ENCODE measurements at regions not wholly inside any gene's neighbourhood (a gene's known extent, or its start where the extent isn't known, plus 50 kb on each side); places are given as distances from the start of the nearest gene placed in this dataset.

DNA sequence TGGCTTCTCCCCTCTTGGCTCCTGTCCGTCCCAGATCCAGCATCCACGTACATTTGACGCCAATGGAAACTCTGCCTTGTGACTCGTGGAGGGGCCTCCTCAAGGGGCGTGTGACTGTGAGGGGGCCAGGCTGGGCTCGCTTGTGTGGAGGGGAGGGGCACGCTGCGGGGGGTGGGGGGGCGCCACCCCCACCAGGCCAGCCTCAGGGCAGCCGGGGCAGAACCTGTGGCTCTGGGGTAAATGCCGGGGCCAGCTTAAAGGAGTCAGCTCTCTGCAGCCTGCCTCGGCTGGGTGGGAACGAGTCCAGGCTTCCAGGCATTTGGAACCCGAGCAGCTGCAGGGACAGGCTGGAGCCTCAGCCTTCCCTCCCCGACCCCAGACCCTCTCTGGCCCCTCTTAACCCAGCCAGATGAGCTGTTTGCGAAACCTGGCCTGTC, 94.1 kb downstream of the SIK1 start:
- DNase-seq (ENCODE audit: low read depth in 2 of 2) = no peak

DNA sequence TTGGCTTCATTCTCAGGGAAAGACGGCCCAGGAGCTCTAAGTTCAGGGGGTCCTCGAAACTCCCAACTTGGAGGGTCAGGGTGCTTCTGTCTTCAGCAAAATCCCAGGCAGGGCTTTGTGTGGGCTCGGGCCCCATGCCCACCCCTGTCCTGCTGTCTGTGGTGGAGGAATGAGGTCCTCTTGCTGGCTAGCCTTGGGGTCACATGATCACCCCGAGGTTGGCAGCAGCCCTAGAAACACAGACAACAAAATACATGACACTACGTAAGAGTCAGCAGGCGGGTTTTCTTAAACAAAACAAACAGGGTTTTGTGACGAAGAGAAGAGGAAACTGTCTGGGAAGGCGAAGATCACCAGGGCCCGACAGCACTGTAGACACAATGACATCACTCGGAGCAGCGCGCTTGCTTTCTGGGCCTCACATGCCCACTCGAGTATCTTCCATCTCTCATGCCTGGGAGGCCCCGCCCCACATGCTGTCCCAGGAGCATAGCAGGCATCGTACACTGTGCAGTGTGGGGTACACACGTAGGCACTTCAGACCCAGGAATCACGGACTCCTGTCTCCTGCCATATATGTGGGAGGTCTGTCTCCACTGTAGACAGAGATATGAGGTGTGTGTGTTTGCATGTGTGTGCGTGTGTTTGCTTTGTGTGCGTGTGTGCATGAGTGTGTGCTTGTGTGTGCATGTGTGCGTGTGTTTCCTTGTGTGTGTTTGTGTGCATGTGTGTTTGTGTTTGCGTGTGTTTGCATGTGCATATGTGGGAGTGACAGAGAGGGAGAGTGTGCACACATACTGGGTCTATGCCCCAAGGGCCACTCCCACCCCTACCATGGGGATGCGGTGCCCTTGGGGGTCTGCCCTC, 94.7 kb downstream of the SIK1 start:
- DNase-seq (ENCODE audit: low read depth in 2 of 2) = no peak

DNA sequence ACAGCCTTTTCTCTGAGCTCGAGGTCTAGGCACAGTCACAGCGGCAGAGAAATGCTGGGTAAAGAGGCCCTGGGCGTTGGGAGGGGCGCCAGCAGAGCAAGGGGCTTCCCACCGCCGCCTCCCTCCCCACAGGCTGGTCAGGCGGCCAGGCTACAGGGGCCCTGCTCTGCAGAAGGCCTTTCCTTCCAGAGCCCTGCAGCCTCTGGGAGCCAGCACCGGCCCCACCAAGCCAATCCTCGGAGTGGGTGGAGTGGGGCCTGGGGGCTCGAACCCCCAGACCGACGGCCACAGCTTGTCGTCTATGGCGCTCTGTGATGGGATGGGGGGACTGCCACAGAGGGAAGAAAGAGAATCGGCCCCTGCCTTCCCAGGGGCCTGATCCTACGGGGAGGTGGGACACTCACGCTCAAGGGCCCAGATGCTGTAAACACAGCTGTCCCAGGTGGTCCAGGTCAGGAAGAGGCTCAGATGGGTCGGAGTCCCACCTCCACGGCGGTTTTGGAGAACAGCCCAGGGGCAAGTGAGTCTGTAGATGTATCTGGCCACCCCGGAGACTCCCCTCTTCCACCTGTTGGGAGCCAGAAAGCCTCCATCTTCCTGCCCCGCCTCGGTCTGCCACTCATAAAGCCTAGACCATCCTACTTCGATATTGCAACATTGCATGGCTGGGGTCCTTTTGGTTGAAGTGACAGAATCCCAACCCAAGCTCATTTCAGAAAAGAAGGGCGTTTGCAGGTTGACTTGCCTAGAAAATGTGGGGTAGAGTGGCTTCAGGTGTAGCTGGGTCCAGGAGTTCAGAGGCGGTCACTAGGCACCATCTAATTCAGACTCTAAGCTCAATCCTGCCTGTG, 95.6 kb downstream of the SIK1 start:
- DNase-seq (ENCODE audit: low read depth in 2 of 2) = no peak

DNA sequence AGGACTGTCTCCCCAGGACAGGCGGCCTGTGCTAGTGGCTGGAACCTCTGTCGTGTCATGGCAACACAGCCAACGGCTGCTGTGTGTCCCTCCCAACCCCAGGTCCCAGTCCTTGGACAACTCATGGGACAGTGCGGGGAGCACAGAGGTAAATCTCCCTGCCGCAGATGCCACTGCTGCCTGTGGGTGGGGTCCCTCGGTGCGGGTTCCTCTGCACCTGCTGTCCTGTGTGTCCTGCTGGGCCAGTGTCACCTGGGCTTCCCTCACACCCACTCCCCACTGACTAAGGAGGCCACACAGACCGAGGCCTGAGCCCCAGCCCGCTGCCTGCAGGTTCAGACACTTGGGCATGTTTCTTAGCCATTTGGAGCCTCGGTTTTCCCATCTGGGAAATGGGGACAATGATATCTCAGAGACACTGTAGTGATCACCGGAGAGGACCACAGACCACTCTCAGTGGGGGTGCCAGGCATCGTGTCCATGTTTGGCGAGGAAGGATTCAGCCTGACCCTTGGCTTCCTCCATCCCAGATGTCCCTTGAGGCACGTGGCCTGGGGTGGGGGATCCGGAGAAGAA, 96.5 kb downstream of the SIK1 start:
- DNase-seq (ENCODE audit: low read depth in 2 of 2) = no peak

DNA sequence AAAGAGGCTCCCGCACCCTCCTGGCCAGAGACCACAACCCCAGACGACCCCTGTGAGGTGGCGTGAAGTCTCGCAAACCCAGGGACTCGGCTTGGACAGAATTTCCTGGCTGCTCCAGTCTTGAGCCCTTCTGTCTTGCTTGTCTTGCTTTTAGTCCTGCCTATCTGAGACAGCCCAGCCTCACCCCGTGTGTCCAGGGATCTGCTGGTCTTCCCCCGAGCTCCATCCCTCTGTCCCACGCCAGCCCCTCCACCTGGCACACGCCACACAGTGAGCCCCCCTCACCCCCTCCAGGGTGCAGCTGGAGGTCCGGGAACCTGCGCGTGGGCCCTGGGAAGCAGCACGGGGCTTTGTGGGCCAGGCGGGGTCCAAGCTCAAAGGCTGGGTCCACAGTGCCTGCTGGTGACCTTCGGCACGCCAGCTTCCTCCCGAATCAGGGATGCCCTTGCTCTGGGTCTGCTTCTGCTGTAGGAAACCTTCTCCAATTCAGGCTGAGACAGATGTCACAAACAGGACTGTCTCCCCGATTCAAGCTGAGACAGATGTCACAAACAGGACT, 97.1 kb downstream of the SIK1 start:
- no peak for DNase-seq (ENCODE audit: low read depth in 2 of 2)

DNA sequence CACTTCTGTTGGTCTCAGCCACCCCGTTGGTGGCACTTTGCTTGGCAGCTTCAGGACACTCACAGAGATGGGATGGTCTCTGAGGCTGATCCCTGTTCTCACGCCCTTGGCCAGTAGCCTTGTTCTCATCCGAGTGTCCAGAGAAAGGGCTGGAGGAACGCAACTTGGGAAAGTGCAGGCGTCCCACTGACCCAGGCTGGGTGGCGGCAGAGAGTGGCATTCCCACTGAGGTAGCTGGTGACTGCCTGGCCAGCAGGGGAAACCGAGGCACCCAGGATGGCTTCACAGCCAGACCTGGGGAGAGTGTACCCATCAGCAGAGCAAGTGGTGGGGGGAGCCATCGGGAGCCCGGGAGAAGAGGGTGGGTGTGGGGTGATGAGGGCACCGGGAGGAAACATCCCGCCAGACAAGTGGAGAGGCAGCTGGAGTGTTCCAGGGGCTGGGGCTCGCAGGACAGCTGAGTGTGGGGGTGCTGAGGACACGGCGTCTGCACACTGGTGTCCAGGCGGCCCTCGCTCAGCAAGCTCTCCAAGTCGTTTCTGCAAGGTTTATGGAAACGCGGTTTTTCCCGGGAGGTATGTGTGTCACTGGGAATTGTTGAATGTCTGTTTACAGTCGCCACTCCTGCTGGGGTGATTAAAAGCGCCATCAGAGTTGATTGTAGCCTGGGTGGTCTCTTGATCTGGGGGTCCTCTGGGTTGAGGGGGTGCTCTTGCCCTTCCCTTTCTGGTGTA, 97.8 kb downstream of the SIK1 start:
- DNase-seq (ENCODE audit: low read depth in 2 of 2) = no peak

DNA sequence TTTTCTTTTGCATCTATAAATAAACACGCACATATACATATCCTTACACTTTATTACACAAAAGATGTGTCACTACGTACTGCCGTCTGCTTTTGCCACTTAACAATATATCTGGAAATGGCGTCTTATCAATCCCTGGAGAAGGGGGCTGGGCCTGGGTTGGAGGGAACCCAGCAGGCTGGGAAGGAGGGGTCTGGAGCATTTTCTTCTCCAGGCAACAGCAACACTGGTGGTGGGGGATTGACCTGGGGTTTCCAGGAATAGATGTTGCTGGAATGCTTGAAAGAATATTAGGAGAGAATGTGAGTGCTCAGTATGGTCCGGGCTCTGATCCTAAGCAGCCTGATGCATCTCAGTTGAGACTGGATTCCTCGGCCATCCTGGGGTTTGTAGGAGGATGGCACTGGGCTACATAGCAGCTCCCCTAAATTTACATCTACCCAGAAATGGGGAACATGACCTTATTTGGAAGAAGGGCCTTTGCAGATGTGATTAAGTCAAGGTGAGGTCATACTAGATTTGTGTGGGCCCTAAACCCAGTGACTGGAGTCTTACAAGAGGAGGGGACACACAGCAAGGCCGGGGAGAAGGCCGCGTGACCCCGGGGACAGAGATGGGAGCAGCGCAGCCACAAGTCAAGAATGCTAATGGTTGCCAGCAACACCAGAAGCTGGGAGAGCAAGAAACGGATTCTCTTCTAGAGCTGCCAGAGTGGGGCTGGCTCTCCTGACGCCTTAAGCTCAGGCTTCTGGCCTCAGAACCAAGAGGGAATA, 98.6 kb downstream of the SIK1 start:
- DNase-seq (ENCODE audit: low read depth in 2 of 2) = no peak

DNA sequence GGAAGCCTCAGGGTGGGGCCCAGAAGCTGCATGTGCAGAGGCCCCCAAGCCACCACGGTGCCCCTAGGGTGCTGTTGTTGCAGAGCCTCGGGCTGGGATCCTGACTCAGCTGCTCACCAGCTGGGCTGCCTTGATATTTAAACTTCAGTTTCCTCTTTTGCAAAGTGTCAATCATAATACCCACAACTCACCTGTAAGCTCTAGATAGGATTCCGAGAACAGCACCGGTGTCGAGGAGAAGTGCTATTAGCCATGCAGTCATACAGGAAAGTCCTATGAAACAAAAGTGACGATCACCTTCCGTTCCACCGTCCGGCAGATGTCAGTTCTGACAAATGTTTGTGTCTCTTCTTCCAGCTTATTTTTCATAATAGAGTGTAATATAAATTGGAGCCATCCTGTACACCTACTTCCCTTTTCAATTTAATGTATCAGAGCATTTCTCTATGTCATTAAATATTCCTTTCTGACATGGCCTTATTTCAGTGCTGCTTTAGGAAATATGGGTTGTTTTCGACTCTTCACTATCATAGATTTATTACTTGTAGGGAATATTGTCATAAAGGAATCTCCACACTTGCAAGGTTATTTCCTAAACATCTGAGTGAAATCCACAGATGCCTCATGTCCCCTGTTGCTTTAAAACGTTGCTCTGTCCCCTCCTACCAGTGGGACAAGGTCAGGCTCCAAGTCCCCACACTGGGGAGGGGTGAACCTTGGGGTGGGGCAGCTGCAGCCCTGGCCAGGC, 100.8 kb downstream of the SIK1 start:
- no peak for DNase-seq (ENCODE audit: low read depth in 2 of 2)

DNA sequence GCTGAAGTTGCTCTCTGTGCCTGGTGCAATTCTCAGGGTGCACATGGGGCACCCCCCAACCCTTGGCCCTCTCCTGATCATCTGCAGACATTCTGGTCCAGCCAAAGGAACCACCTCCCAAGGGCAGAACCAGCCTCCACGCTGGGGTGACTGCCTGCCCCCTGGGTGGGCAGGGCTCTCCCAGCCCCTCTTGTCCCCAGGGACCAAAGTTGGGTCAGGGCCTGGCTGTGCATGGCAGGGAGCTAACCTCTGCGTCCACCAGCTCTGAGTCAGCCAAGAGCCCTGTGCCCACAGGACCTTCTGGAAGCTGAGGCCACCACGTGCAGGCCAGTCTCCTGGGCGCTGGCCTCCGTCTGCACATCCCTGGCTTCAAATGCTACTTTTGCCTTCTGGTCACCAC, 101.9 kb downstream of the SIK1 start:
- DNase-seq (ENCODE audit: low read depth in 2 of 2) = no peak

DNA sequence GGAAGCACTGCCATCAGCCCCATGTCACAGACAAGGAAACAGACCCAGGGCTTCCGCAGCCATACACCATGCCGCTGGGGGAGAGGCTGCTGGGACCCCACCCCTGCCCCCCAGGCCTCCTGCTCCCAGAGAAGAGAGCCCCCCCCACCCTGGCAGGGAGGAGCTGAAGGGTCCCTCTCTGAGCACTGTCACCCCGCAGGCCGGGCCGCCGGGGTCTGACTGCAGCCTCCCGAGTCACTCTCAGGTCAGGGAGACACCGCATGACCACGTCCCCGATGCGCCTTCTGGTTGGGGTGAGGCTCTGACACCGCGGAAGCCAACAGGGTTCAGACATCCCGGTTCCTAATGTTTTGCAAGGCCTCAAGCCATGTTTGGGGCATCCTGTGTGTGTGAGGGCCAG, 102.3 kb downstream of the SIK1 start:
- DNase-seq (ENCODE audit: low read depth in 2 of 2) = no peak

DNA sequence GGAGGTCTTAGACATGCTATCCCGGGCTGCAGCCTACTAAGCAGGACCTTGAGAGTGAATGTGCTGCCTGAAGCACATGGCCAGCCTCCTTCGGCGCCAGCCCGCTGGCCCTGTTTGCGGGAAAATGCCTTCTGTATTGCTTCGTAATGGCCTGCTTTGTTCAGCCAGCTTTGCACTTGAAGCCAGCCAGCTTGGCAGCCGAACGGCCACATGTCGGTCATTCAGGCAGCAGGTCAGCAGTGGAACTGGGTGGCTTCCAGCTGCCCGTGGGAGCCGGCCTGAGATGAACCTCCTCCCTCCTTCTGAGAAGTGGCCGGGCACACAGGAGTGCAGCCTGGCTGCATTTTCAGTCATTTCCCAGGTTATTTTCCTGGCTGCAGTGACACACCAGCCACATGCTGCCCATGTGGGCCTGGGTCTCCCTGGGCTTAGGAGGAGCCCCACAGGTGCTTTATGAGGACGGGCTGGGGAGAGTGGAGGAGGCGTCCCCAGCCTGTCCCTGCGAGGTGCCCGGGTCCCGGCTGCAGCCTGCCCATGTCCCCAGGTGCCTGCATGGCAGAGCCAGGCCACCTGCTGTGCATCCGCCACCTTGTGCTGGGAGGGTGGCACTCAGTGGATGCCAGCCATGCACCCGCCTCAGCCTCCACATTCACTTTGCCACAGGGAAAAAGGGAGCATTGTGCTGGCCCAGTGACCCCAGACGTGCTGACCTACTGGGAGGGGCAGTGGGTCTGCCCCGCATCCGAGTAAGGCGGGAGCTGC, 103.5 kb downstream of the SIK1 start:
- no peak for DNase-seq (ENCODE audit: low read depth in 2 of 2)

DNA sequence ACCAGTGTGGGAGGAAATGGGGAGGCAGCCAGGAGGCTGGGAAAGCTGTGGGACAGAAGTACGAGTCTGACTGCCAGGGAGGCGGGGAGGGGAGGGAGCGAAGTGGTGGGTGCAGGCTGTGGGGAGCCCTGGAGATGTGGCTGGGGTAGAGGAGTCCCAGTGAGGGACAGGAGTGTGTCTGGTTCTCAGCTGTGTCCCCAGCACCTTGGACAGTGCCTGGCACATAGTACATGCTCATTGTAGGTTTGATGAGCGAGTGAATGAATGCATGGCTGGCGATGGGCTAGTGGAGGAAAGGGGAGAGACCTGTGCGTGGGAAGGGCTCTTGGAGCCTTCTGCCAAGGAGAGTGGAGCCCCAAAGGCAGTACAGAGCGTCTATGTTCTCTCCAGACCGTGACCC, 104.1 kb downstream of the SIK1 start:
- no peak for DNase-seq (ENCODE audit: low read depth in 2 of 2)

DNA sequence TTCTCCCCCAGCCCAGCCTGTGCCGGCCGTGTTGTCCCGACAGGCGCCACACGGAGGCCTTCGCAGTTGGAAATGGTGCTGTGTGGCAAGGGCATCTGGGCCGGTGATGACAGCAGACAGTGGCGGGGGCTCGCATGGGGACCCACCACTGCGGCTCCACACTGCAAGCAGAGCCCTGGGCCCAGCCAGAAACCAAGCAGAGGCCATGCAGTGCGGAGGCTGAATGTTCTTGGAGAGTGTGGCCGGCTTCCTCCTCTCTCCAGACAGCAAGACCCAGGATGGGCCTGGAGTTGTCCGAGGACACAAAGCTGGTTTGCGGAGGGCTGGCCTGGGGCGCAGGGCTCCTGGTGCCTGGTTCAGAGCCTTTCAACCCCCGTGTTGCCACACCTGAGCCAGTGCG, 104.6 kb downstream of the SIK1 start:
- DNase-seq (ENCODE audit: low read depth in 2 of 2) = no peak

DNA sequence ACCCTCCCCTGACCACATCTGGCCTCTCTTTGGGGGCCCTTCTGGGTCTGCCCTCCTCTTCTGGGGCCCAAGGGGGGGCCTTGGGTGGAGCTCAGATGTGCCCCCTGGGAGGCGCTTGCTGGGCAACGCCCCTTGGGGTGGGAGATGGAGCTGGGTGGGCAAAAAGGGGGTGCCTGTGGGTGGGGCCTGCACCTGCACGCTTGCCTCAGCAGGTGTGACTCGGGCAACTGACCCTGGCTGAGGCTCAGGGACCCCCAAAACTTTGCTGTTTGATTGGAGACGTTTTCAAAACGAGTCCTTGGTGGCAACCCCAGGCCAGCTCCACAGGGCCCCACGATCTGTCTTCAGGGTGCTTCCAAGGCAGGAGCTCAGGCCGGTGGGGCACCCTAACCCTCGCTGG, 105.3 kb downstream of the SIK1 start:
- no peak for DNase-seq (ENCODE audit: low read depth in 2 of 2)

DNA sequence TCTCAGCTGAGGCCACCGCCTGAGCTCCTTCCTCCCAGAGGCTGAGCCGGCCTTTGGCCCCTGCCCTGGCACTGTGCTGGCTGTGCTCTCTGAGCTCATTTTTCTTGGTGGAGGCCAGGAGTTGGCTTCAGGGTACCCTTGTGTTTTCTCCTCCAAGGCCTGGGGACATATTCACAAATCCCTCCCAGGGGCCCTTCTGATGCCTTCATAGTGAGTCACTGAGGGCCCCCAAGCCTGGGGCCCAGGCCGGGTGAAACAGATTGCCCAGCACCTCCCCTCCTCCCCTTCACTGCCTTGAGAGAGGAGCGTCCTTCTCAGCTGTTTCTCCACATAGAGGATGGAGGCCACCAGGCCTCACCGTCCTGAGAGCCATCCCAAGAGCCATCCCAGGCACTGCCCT, 105.8 kb downstream of the SIK1 start:
- DNase-seq (ENCODE audit: low read depth in 2 of 2) = no peak

DNA sequence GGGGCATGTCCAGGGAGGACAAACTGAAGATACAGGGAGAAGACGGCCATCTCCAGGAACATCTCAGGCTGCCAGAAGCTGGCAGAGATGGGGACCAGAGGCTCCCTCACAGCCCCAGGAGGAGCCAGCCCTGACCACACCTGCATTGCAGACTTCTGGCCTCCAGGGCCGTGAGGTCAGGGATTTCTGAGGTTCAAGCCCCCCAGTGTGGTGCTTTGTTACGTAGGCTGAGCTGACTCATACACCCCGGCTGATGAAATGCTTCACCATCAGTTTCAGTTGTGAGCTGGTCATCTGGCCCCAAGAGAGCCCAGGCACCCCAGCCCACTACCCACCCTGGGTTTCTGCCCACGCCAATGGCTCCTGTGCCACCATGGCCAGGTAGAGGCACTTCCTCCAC, 106.4 kb downstream of the SIK1 start:
- DNase-seq (ENCODE audit: low read depth in 2 of 2) = no peak

DNA sequence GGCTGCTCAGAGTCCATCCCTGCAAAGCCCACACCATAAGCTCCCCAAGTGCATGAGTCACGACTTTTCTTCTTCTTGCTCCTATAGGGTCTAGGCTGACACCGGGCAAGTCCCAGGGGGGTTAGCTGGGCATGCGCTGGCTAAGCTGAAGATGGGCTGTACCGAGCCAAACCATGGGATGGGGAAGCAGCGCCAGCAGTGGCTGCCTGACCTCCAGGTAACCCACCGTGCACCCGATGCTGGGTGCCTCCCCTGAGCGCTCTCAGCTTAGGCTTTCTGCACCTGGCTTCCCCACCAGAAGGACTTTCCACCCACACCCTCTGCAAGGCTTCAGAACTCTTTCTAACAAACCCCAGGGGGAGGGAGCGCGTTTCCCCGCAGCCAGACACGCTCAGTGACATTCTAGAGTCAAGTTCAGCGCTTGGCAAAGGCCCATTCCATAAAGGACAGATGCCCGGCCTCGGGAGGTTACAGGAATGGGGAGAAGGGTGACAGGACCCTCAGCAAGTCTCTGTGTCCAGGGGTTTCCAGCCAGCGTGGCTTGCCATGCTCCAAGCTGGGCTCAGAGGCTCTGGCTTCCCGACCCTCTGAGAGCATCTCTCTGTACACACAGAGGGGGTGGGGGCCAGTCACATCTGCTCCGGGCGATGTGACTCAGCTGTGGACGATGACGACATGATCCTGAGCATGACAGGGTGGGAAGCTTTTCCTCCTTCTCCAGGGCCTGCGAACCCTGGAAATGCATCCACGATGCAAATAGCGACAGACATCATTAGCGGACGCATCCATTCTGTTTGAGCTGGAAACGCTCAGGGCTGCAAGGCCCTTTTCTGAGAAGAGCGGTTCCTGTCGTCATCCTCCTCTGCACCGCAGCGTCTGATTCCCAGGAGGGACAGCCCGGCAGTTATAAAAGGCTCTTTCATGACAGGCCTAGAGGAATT, 107.8 kb downstream of the SIK1 start:
- no peak for DNase-seq (ENCODE audit: low read depth in 2 of 2)

DNA sequence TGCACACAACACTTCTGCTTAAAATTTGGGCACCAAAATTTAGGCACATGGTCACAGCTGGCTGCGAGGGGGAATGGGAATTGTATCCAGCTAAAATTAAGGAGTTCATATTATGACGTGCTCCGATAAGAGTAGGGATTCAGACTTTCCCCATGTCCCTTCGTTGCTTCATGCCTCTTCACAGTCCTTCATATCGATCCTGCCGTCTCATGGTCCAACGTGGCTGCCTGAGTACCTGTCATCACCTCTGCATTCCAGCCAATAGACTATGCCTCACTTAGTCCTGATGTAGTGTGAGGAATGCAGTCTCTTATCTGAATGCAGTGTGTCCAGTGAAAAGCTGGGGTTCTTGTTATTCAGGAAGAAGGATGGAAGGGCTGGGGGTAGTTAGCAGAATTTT, 108.6 kb downstream of the SIK1 start:
- no peak for DNase-seq (ENCODE audit: low read depth in 2 of 2)
